Retinal pigment epithelial cell (primary cell): ENCODE measurements at regions not wholly inside any gene's neighbourhood (a gene's known extent, or its start where the extent isn't known, plus 50 kb on each side); places are given as distances from the start of the nearest gene placed in this dataset.

ENCODE experiments used
- DNase-seq: peaks from one replicate; pipeline ENCODE4 v3.0.0-alpha.2; 2010; ENCODE audit warnings: low read depth
- H3K4me3 ChIP-seq: 2 replicates; pipeline ENCODE4 v1.5.1; 2011; ENCODE audit warnings: mild to moderate bottlenecking, low read length, control low read depth, moderate library complexity
- TF ChIP-seq, protein P1 (sequence below): conservative IDR thresholded peaks from 2 replicates; pipeline ENCODE4 v1.5.1; 2011; ENCODE audit warnings: low read depth, low read length, control low read depth, inconsistent platforms

GRCh38 chr6:84876723-84877514, 112.5 kb upstream of the TBX18 start:
- DNase-seq: no peak
- H3K4me3 ChIP-seq: no peak overlapping the region

DNA sequence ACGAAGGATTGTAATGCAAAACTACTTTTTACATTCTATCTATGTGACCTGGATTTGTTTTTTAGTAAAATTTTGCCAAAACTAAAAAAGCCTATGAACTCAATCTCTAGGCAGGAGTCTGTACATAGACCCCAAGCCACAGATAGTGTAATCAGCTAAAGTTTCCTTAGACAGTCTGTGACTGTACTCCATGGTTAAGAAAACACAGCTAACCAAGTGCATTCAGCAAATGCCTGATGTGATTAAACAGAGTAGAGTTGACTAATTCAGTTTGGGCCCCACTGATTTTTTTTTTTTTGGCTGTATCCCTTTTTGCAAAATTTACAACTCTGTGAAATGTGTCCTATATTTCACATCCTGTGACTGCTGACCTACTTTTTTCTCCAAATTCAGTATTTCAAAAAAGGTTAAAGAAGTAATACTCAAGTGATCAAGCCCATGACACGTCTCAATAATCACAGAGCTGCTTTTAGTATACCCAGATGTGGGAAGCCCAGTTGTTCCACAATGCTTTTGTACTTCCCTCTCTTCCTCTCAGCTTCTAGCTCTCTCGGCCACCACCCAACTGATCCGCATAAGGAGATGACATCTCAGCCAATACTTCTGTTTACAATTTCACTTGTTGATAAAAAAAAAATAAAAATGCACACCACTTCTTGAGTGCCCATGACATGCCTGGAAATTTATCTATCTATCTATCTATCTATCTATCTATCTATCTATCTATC, 108.8 kb upstream of the TBX18 start:
- no peak for DNase-seq
- no peak overlapping the region for H3K4me3 ChIP-seq
- TF ChIP-seq, protein P1, sequence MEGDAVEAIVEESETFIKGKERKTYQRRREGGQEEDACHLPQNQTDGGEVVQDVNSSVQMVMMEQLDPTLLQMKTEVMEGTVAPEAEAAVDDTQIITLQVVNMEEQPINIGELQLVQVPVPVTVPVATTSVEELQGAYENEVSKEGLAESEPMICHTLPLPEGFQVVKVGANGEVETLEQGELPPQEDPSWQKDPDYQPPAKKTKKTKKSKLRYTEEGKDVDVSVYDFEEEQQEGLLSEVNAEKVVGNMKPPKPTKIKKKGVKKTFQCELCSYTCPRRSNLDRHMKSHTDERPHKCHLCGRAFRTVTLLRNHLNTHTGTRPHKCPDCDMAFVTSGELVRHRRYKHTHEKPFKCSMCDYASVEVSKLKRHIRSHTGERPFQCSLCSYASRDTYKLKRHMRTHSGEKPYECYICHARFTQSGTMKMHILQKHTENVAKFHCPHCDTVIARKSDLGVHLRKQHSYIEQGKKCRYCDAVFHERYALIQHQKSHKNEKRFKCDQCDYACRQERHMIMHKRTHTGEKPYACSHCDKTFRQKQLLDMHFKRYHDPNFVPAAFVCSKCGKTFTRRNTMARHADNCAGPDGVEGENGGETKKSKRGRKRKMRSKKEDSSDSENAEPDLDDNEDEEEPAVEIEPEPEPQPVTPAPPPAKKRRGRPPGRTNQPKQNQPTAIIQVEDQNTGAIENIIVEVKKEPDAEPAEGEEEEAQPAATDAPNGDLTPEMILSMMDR: no peak

More at GRCh38 chr6:84876723-84877514, 112.5 kb upstream of the TBX18 start:
- TF ChIP-seq, protein P1: no peak

GRCh38 chr6:84871925-84872324, 107.5 kb upstream of the TBX18 start:
- no peak for DNase-seq
- TF ChIP-seq, protein P1: no peak
- no peak overlapping the region for H3K4me3 ChIP-seq

DNA sequence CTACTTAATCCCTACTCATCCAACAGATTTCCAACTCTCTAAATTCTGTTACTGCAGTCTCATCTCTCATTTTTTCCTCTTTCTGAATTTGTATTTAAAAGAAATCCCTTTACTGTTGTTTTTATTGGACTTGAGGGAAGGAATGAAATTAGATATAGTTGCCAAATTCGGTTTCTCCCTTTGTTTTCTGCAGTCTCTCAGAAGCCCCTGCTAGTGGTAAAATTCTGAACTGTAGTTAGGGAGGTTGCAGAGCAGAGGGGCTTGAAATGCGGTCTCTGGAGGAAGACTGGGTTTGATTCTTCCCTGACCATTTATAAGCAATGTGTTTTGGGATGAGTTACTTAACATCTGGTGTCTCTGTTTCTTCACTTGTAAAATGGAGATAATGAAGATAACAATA, 106.3 kb upstream of the TBX18 start:
- H3K4me3 ChIP-seq: no peak overlapping the region
- TF ChIP-seq, protein P1: no peak
- no peak for DNase-seq

DNA sequence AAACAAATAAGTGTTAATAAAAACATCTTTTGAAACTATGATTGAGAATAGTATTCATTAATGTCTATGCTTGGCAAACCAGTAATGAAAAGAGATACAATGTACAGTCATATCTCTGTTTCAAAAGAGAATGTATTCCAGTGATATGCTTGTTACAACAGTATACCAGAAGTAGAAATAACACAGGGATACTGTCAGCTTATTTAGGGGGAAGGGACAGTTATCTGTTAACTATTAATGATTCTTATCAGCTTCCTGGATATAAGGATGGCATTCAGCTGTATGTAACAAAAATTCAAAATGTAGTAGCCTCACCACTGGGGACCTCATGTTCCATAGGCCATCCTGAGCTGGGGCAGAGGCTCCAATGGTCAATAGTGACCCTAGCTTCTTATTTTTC, 103.8 kb upstream of the TBX18 start:
- DNase-seq: no peak
- TF ChIP-seq, protein P1: no peak
- H3K4me3 ChIP-seq: no peak overlapping the region

- TF ChIP-seq, protein P1: no peak
- H3K4me3 ChIP-seq: no peak overlapping the region
- no peak for DNase-seq
These were observed 103.1 kb upstream of the TBX18 start for GRCh38 chr6:84867521-84867920.
